ENCODE measurements at regions not wholly inside any gene's neighbourhood (a gene's known extent, or its start where the extent isn't known, plus 50 kb on each side); places are given as distances from the start of the nearest gene placed in this dataset.

GRCh38 chr14:35229792-35230089, 62.4 kb upstream of the PSMA6 start:
- Histone ChIP-seq H3K9me3 (replicated peaks) (no peaks in the 10 kb centered on the region), H3K27ac (no peak overlapping the region), H3K4me3 (no peak overlapping the region), H3K27me3 (replicated peaks) (no peaks in the 10 kb centered on the region), H3K36me3 (no peaks in the 10 kb centered on the region), H3K4me1 (replicated peaks) (peaks cover 5% of the 10 kb centered on the region; the same call in 1 of the 2 replicates)
- DNase-seq (ENCODE audit: low read depth in 1 of 2, low spot score in 2 of 2), result no peak

DNA sequence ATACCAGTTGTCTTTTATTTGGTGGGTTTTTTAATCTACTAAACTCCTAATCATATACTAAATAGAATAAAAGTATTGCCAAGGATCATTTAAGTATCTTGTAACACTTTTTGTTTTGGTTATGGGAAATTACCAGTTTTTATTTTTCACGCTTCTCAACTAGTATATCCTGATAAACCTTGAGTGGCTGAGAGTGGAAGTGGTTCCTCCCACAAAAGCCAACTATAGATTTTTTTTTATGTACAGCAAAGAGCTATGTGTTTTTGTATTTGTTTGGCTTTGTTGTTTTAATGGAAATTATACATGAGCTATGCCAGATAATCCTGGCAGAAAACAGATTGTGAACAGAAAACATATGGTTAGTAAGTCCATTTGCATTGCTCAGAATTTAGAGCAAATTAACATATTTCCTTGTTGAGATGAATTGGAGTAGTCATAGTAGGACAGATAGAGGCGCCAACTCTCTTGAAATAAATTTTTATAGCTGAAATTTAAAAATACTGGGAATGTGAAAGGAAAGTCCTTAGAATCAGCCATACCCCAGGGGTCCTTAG, 60.9 kb upstream of the PSMA6 start:
- Histone ChIP-seq H3K9me3 (replicated peaks) (no peaks in the 10 kb centered on the region), H3K4me3 (no peak overlapping the region), H3K27me3 (replicated peaks) (no peaks in the 10 kb centered on the region), H3K4me1 (replicated peaks) (peaks cover 5% of the 10 kb centered on the region; the same call in 1 of the 2 replicates), H3K36me3 (no peaks in the 10 kb centered on the region), H3K27ac (no peak overlapping the region)
- DNase-seq (ENCODE audit: low read depth in 1 of 2, low spot score in 2 of 2), result no peak

- Histone ChIP-seq H3K36me3 (no peaks in the 10 kb centered on the region), H3K27ac (no peak overlapping the region), H3K9me3 (replicated peaks) (no peaks in the 10 kb centered on the region), H3K27me3 (replicated peaks) (no peaks in the 10 kb centered on the region), H3K4me3 (no peak overlapping the region), H3K4me1 (replicated peaks) (peaks cover 5% of the 10 kb centered on the region; the same call in 1 of the 2 replicates)
- DNase-seq (ENCODE audit: low read depth in 1 of 2, low spot score in 2 of 2), result no peak
Measured at GRCh38 chr14:35234012-35234805, 58.0 kb upstream of the PSMA6 start.

DNA sequence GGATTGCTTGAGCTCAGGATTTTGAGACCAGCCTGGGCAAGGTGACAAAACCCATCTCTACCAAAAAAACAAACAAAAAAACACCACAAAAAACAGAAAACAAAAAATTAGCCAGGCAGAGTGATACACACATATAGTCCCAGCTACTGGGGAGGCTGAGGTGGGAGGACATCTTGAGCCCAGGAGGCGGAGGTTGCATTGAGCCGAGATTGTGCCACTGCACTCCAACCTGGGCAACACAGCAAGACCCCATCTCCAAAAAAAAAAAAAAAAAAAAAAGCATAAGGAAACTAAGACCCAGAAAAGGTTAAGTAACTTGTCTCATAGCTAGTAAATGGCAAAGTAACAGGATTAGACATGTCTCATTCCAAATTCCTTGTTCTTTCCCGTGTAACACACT, 56.3 kb upstream of the PSMA6 start:
- H3K27me3 ChIP-seq (replicated peaks), result no peaks in the 10 kb centered on the region
- no peaks in the 10 kb centered on the region for H3K4me1 ChIP-seq (replicated peaks)
- H3K36me3 ChIP-seq, result no peaks in the 10 kb centered on the region
- no peak for DNase-seq (ENCODE audit: low read depth in 1 of 2, low spot score in 2 of 2)
- no peaks in the 10 kb centered on the region for H3K9me3 ChIP-seq (replicated peaks)
- no peak overlapping the region for H3K27ac ChIP-seq
- no peak overlapping the region for H3K4me3 ChIP-seq

- DNase-seq (ENCODE audit: low read depth in 1 of 2, low spot score in 2 of 2), result no peak
- Histone ChIP-seq H3K4me3 (no peak overlapping the region), H3K27ac (no peak overlapping the region), H3K9me3 (replicated peaks) (no peaks in the 10 kb centered on the region), H3K4me1 (replicated peaks) (no peaks in the 10 kb centered on the region), H3K36me3 (no peaks in the 10 kb centered on the region), H3K27me3 (replicated peaks) (no peaks in the 10 kb centered on the region)
Measured at GRCh38 chr14:35236806-35237205, 55.4 kb upstream of the PSMA6 start.

DNA sequence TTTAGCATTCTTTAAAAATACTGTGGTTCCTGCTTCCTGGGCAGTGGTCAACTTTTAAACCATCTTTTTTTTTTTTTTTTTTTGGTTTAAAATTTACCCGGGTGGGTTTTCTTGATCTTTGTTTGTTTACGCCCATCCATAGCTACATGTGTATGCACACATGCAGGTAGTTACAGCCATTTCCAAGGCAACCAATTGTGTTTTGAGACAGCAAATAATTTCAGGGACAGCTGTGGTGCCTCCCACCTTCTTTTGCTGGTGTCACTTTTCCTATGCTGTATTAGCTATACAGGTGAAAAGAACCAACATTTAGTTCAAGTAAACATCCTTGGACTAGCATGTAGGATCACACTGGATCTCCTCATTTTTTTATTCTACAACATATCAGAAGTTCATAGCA, 52.0 kb upstream of the PSMA6 start:
- H3K9me3 ChIP-seq (replicated peaks), result no peaks in the 10 kb centered on the region
- H3K36me3 ChIP-seq, result no peaks in the 10 kb centered on the region
- no peak overlapping the region for H3K27ac ChIP-seq
- H3K4me1 ChIP-seq (replicated peaks), result no peaks in the 10 kb centered on the region
- no peak for DNase-seq (ENCODE audit: low read depth in 1 of 2, low spot score in 2 of 2)
- H3K27me3 ChIP-seq (replicated peaks), result no peaks in the 10 kb centered on the region
- H3K4me3 ChIP-seq, result no peak overlapping the region
